ENCODE measurements at regions not wholly inside any gene's neighbourhood (a gene's known extent, or its start where the extent isn't known, plus 50 kb on each side); places are given as distances from the start of the nearest gene placed in this dataset.
"Not testable (repeated sequence)": the region's sequence is repeated elsewhere in the genome, so short reads cannot be mapped to it uniquely, and the experiment has no call there.

- TF ChIP-seq, protein P1, sequence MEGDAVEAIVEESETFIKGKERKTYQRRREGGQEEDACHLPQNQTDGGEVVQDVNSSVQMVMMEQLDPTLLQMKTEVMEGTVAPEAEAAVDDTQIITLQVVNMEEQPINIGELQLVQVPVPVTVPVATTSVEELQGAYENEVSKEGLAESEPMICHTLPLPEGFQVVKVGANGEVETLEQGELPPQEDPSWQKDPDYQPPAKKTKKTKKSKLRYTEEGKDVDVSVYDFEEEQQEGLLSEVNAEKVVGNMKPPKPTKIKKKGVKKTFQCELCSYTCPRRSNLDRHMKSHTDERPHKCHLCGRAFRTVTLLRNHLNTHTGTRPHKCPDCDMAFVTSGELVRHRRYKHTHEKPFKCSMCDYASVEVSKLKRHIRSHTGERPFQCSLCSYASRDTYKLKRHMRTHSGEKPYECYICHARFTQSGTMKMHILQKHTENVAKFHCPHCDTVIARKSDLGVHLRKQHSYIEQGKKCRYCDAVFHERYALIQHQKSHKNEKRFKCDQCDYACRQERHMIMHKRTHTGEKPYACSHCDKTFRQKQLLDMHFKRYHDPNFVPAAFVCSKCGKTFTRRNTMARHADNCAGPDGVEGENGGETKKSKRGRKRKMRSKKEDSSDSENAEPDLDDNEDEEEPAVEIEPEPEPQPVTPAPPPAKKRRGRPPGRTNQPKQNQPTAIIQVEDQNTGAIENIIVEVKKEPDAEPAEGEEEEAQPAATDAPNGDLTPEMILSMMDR (IDR thresholded peaks at IDR 0.05; ENCODE audit: borderline replicate concordance, control extremely low read depth, extremely low read depth, insufficient read depth, missing control alignments), result no peak
- in situ Hi-C loops (cut with MboI; ENCODE audit: low sequenced_read_pairs, unreplicated experiment), result no loop called here
- no peak for DNase-seq (ENCODE audit: low spot score)
These were observed 671.8 kb upstream of the GJE1 start for GRCh38 chr6:141460743-141461484.

GRCh38 chr6:141460245-141460644 lies 672.5 kb upstream of the GJE1 start:
- in situ Hi-C loops (cut with MboI; ENCODE audit: low sequenced_read_pairs, unreplicated experiment); DNase-seq (ENCODE audit: low spot score): not testable (repeated sequence)

- in situ Hi-C loops (cut with MboI; ENCODE audit: low sequenced_read_pairs, unreplicated experiment), result not testable (repeated sequence)
These were observed 674.7 kb upstream of the GJE1 start for GRCh38 chr6:141457984-141458383.

GRCh38 chr6:141452354-141452686 lies 680.4 kb upstream of the GJE1 start:
- no peak for DNase-seq (ENCODE audit: low spot score)
- TF ChIP-seq, protein P1 (IDR thresholded peaks at IDR 0.05; ENCODE audit: borderline replicate concordance, control extremely low read depth, extremely low read depth, insufficient read depth, missing control alignments), result no peak
- in situ Hi-C loops (cut with MboI; ENCODE audit: low sequenced_read_pairs, unreplicated experiment), result no loop called here

More at GRCh38 chr6:141457984-141458383, 674.7 kb upstream of the GJE1 start:
- DNase-seq (ENCODE audit: low spot score), result not testable (repeated sequence)

GRCh38 chr6:141451511-141452353 lies 681.0 kb upstream of the GJE1 start:
- no peak for DNase-seq (ENCODE audit: low spot score)
- TF ChIP-seq, protein P1 (IDR thresholded peaks at IDR 0.05; ENCODE audit: borderline replicate concordance, control extremely low read depth, extremely low read depth, insufficient read depth, missing control alignments), result no peak
- in situ Hi-C loops (cut with MboI; ENCODE audit: low sequenced_read_pairs, unreplicated experiment), result no loop called here

DNA sequence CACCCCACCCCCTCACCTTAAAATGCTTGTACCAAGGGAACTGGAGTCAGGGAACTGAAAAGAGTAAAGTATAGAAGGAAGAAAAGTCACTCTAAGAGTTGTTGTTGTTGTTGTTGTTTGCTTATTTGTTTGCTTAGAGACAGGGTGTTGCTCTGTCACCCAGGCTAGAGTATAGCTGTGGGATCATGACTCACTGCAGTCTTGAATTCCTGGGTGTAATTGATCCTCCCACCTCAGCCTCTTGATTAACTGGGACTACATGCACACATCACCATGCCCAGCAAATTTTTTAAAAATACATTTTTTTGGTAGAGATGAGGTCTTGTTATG lies 681.6 kb upstream of the GJE1 start:
- no peak for DNase-seq (ENCODE audit: low spot score)
- in situ Hi-C loops (cut with MboI; ENCODE audit: low sequenced_read_pairs, unreplicated experiment), result no loop called here
- TF ChIP-seq, protein P1 (IDR thresholded peaks at IDR 0.05; ENCODE audit: borderline replicate concordance, control extremely low read depth, extremely low read depth, insufficient read depth, missing control alignments), result no peak

- TF ChIP-seq, protein P1 (IDR thresholded peaks at IDR 0.05; ENCODE audit: borderline replicate concordance, control extremely low read depth, extremely low read depth, insufficient read depth, missing control alignments), result no peak
- no peak for DNase-seq (ENCODE audit: low spot score)
- in situ Hi-C loops (cut with MboI; ENCODE audit: low sequenced_read_pairs, unreplicated experiment), result no loop called here
These were observed 686.6 kb upstream of the GJE1 start for GRCh38 chr6:141445928-141446628.
